ENCODE measurements at regions not wholly inside any gene's neighbourhood (a gene's known extent, or its start where the extent isn't known, plus 50 kb on each side); places are given as distances from the start of the nearest gene placed in this dataset.

DNA sequence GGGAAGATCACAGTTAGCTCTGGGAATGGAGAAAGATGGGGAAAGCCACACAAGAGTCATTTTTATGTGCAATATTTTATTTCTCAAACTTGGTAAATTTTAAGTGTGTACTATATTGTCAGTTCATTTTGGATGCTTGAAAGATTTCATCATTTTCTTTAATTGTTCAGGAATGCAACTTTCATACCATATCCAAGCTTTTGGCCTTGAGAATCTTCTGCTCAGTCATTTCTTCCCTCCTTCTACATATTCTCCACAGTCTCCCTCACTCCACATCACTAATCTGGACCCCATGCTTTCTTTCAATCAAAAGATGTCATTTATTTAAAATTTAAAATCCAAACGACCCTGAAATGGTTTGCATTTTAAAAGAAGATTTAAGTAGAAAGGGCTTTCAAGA, 135.4 kb downstream of the FAM114A2 start:
- TF ChIP-seq EZH2phosphoT487 (IDR thresholded peaks at IDR 0.05; ENCODE audit: borderline replicate concordance) (no peak), POLR2A (IDR thresholded peaks at IDR 0.05; ENCODE audit: borderline replicate concordance, extremely low read depth, insufficient read depth, insufficient read length) (no peak), EZH2 (IDR thresholded peaks at IDR 0.05) (no peak), FOSL1 (IDR thresholded peaks at IDR 0.05; ENCODE audit: low read depth) (no peak), TCF7L2 (IDR thresholded peaks at IDR 0.05; ENCODE audit: borderline replicate concordance, extremely low read depth, insufficient read depth, insufficient read length) (no peak), EGR1 (IDR thresholded peaks at IDR 0.05; ENCODE audit: low read depth) (no peak), CTCF (IDR thresholded peaks at IDR 0.05 in 2 of 3, conservative IDR thresholded peaks at IDR 0.05 in 1 of 3; ENCODE audit: borderline replicate concordance in 1 of 3, insufficient read depth in 1 of 3, low read depth in 2 of 3, low read length in 2 of 3) (no peak), POLR2AphosphoS5 (IDR thresholded peaks at IDR 0.05; ENCODE audit: low read depth, low read length) (no peak), RAD21 (IDR thresholded peaks at IDR 0.05; ENCODE audit: low read depth) (no peak), CEBPB (IDR thresholded peaks at IDR 0.05; ENCODE audit: low read depth) (no peak)
- TF ChIP-seq, protein P1, sequence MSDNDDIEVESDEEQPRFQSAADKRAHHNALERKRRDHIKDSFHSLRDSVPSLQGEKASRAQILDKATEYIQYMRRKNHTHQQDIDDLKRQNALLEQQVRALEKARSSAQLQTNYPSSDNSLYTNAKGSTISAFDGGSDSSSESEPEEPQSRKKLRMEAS (IDR thresholded peaks at IDR 0.05): no peak

Measured in HCT116 (cell line).